ENCODE measurements at regions not wholly inside any gene's neighbourhood (a gene's known extent, or its start where the extent isn't known, plus 50 kb on each side); places are given as distances from the start of the nearest gene placed in this dataset.
"Not testable (repeated sequence)": the region's sequence is repeated elsewhere in the genome, so short reads cannot be mapped to it uniquely, and the experiment has no call there.

- Histone ChIP-seq H3K4me1 (ENCODE audit: insufficient read depth) (no peaks in the 10 kb centered on the region), H3K9me2 (replicated peaks; ENCODE audit: insufficient read depth) (no peaks in the 10 kb centered on the region), H3K4me2 (no peak overlapping the region), H3K36me3 (replicated peaks; ENCODE audit: insufficient read depth, low read depth) (no peaks in the 10 kb centered on the region), H3K4me3 (no peak overlapping the region), H3K27me3 (no peaks in the 10 kb centered on the region), H3K79me2 (no peaks in the 10 kb centered on the region), H3K27ac (peak overlapping the region; percentile 60), H4K20me1 (ENCODE audit: insufficient read depth, poor library complexity, severe bottlenecking) (no peaks in the 10 kb centered on the region), H2AFZ (no peak overlapping the region), H3K9me3 (ENCODE audit: low read depth) (no peaks in the 10 kb centered on the region)
- no peak for TF ChIP-seq EZH2 (IDR thresholded peaks at IDR 0.05; ENCODE audit: borderline replicate concordance)
- TF ChIP-seq CTCF (IDR thresholded peaks at IDR 0.05; ENCODE audit: poor library complexity) = no peak
- TF ChIP-seq EZH2phosphoT487 (IDR thresholded peaks at IDR 0.05; ENCODE audit: low read depth, severe bottlenecking, unreplicated experiment) = no peak
- 93% methylated on average over 3 of the region's 3 CpGs for WGBS (ENCODE audit: low lambda C conversion rate, missing lambda C conversion rate)
- DNase-seq (ENCODE audit: low spot score) = no peak
Measured at GRCh38 chrX:115357326-115358120, 68.0 kb downstream of the LUZP4 start.

GRCh38 chrX:115359508-115359907 is 70.0 kb downstream of the LUZP4 start:
- not testable (repeated sequence) for H3K36me3 ChIP-seq (replicated peaks; ENCODE audit: insufficient read depth, low read depth); H4K20me1 ChIP-seq (ENCODE audit: insufficient read depth, poor library complexity, severe bottlenecking); H3K9me2 ChIP-seq (replicated peaks; ENCODE audit: insufficient read depth); H2AFZ ChIP-seq; H3K27me3 ChIP-seq; H3K4me3 ChIP-seq; H3K4me2 ChIP-seq; H3K27ac ChIP-seq; DNase-seq (ENCODE audit: low spot score); H3K9me3 ChIP-seq (ENCODE audit: low read depth); H3K4me1 ChIP-seq (ENCODE audit: insufficient read depth); H3K79me2 ChIP-seq
- WGBS (ENCODE audit: low lambda C conversion rate, missing lambda C conversion rate) = 87% methylated on average over 7 of the region's 7 CpGs

GRCh38 chrX:115360220-115360781 is 70.8 kb downstream of the LUZP4 start:
- Histone ChIP-seq H2AFZ (no peak overlapping the region), H4K20me1 (ENCODE audit: insufficient read depth, poor library complexity, severe bottlenecking) (no peaks in the 10 kb centered on the region), H3K9me2 (replicated peaks; ENCODE audit: insufficient read depth) (no peaks in the 10 kb centered on the region), H3K27me3 (no peaks in the 10 kb centered on the region), H3K79me2 (no peaks in the 10 kb centered on the region), H3K4me2 (no peak overlapping the region), H3K9me3 (ENCODE audit: low read depth) (no peaks in the 10 kb centered on the region), H3K27ac (no peak overlapping the region), H3K36me3 (replicated peaks; ENCODE audit: insufficient read depth, low read depth) (no peaks in the 10 kb centered on the region), H3K4me3 (no peak overlapping the region), H3K4me1 (ENCODE audit: insufficient read depth) (peaks cover 4% of the 10 kb centered on the region)
- TF ChIP-seq EZH2 (IDR thresholded peaks at IDR 0.05; ENCODE audit: borderline replicate concordance) (no peak), CTCF (IDR thresholded peaks at IDR 0.05; ENCODE audit: poor library complexity) (no peak), EZH2phosphoT487 (IDR thresholded peaks at IDR 0.05; ENCODE audit: low read depth, severe bottlenecking, unreplicated experiment) (no peak)
- 75% methylated on average over 2 of the region's 2 CpGs for WGBS (ENCODE audit: low lambda C conversion rate, missing lambda C conversion rate)
- DNase-seq (ENCODE audit: low spot score) = no peak

- no peak for TF ChIP-seq EZH2 (IDR thresholded peaks at IDR 0.05; ENCODE audit: borderline replicate concordance)
- TF ChIP-seq CTCF (IDR thresholded peaks at IDR 0.05; ENCODE audit: poor library complexity) = no peak
- no peak for TF ChIP-seq EZH2phosphoT487 (IDR thresholded peaks at IDR 0.05; ENCODE audit: low read depth, severe bottlenecking, unreplicated experiment)
- no peaks in the 10 kb centered on the region for H4K20me1 ChIP-seq (ENCODE audit: insufficient read depth, poor library complexity, severe bottlenecking)
- no peaks in the 10 kb centered on the region for H3K27me3 ChIP-seq
- no peak for DNase-seq (ENCODE audit: low spot score)
- no peaks in the 10 kb centered on the region for H3K36me3 ChIP-seq (replicated peaks; ENCODE audit: insufficient read depth, low read depth)
- no peaks in the 10 kb centered on the region for H3K79me2 ChIP-seq
- H3K27ac ChIP-seq = no peak overlapping the region
- no peaks in the 10 kb centered on the region for H3K9me2 ChIP-seq (replicated peaks; ENCODE audit: insufficient read depth)
- H3K4me2 ChIP-seq = no peak overlapping the region
- H3K4me3 ChIP-seq = no peak overlapping the region
- H2AFZ ChIP-seq = no peak overlapping the region
- no peaks in the 10 kb centered on the region for H3K9me3 ChIP-seq (ENCODE audit: low read depth)
- 95% methylated on average over 18 of the region's 18 CpGs for WGBS (ENCODE audit: low lambda C conversion rate, missing lambda C conversion rate)
- H3K4me1 ChIP-seq (ENCODE audit: insufficient read depth) = peaks cover 4% of the 10 kb centered on the region
Measured at GRCh38 chrX:115362334-115363095, 73.0 kb downstream of the LUZP4 start.

Measured in hepatocyte (in vitro differentiated cells).